ENCODE measurements at regions not wholly inside any gene's neighbourhood (a gene's known extent, or its start where the extent isn't known, plus 50 kb on each side); places are given as distances from the start of the nearest gene placed in this dataset.

- TF ChIP-seq, protein P1, sequence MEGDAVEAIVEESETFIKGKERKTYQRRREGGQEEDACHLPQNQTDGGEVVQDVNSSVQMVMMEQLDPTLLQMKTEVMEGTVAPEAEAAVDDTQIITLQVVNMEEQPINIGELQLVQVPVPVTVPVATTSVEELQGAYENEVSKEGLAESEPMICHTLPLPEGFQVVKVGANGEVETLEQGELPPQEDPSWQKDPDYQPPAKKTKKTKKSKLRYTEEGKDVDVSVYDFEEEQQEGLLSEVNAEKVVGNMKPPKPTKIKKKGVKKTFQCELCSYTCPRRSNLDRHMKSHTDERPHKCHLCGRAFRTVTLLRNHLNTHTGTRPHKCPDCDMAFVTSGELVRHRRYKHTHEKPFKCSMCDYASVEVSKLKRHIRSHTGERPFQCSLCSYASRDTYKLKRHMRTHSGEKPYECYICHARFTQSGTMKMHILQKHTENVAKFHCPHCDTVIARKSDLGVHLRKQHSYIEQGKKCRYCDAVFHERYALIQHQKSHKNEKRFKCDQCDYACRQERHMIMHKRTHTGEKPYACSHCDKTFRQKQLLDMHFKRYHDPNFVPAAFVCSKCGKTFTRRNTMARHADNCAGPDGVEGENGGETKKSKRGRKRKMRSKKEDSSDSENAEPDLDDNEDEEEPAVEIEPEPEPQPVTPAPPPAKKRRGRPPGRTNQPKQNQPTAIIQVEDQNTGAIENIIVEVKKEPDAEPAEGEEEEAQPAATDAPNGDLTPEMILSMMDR (IDR thresholded peaks at IDR 0.05): no peak
- no peak for TF ChIP-seq EZH2 (IDR thresholded peaks at IDR 0.05; ENCODE audit: borderline replicate concordance, insufficient read depth, low read depth, low read length, poor library complexity, severe bottlenecking)
Observed at GRCh38 chr3:89841041-89841440, 733.6 kb downstream of the EPHA3 start.
